ENCODE measurements at regions not wholly inside any gene's neighbourhood (a gene's known extent, or its start where the extent isn't known, plus 50 kb on each side); places are given as distances from the start of the nearest gene placed in this dataset.

DNA sequence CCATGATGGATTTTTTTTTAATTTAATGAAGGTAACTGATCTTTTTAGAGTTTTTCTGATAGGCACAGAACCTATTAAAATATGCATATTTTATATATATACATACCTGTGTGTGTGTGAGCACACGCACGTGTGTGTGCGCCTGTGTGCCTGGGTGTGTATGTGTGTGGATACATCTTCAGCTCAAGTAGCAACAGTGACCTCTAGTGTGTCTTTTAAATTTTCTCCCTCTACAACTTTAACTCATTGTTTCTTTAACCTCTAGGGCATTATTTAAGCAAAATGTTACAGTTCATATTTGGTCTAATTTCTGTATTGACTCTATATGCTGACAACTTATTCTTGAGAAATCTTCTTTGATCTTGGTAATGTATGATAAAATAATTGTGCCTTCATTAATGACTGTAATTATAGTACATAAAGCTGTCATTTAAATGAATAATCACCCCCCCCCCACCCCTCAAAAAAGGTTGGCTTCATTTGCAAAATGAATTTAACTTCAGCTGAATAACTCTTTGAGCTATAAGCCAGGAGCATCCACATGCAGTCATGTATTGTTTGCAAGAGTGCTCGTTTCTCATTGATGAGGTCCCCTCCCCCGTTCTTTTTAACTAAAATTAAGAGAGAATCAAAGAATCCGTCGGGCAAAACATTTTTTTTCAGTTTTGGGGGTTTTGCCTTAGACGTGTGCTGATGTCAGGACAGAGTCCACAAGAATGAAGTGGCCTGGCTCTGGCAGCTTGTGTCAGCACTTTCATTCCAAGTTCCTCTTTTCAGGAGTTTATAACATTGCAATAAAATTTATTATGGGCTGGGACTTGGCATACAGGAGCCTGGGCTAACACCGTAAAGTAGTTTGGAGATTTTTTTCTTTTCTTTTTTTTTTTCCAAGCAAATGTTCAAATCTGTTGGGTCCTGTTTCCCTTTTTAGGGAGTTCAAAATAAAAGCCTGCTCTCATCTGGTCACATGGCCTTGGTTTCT lies 80.0 kb downstream of the ETAA1 start:
- no peak for TF ChIP-seq POLR2A (IDR thresholded peaks at IDR 0.05; ENCODE audit: low read depth)
- TF ChIP-seq, protein P1, sequence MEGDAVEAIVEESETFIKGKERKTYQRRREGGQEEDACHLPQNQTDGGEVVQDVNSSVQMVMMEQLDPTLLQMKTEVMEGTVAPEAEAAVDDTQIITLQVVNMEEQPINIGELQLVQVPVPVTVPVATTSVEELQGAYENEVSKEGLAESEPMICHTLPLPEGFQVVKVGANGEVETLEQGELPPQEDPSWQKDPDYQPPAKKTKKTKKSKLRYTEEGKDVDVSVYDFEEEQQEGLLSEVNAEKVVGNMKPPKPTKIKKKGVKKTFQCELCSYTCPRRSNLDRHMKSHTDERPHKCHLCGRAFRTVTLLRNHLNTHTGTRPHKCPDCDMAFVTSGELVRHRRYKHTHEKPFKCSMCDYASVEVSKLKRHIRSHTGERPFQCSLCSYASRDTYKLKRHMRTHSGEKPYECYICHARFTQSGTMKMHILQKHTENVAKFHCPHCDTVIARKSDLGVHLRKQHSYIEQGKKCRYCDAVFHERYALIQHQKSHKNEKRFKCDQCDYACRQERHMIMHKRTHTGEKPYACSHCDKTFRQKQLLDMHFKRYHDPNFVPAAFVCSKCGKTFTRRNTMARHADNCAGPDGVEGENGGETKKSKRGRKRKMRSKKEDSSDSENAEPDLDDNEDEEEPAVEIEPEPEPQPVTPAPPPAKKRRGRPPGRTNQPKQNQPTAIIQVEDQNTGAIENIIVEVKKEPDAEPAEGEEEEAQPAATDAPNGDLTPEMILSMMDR (IDR thresholded peaks at IDR 0.05): peak; percentile 46 to 57 (median 49)
- TF ChIP-seq EP300 (IDR thresholded peaks at IDR 0.05): no peak
